Activated naive CD4-positive, alpha-beta T cell (primary cell): ENCODE measurements at regions not wholly inside any gene's neighbourhood (a gene's known extent, or its start where the extent isn't known, plus 50 kb on each side); places are given as distances from the start of the nearest gene placed in this dataset.

Source experiments
- DNase-seq, 4 experiments: peaks; one replicate each; lab custom pipeline; 2025; lab: John Stamatoyannopoulos, UW

DNA sequence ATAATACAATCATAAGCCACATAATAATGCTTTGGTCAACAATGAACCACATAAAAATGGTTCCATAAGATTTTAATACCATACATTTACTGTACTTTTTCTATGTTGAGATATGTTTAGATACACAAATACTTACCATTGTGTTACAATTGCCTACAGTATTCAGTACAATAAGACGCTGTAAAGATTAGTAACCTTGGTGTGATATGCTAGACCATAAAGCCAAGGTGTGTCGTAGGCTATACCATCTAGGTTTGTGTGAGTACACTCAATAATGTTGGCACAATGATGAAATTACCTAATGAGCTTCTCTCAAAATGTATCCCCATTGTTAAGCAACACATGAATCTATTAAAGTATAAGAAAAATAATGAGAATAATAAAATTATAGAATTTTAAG, 662.3 kb downstream of the SATB2 start:
- no peak for DNase-seq

GRCh38 chr2:198791623-198792022, 666.1 kb downstream of the SATB2 start:
- DNase-seq = no peak

DNA sequence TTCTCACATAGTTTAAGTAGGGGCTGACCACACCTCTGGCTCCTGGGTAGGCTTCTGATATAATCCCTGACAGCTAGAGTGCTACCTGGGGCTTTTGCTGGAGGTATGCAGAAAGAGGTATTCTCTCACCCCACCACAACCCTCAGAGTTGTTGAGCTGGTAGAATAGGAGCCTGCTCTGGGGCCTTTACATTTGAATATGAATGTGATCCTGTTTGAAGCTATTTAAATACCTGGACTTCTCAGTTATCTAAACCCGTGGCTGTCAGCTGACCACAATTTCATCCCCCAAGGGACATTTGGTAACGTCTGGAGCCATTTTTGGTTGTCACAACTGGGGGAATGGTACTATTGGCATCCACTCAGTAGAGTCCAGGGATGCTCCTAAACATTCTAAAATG, 669.1 kb downstream of the SATB2 start:
- DNase-seq = no peak

DNA sequence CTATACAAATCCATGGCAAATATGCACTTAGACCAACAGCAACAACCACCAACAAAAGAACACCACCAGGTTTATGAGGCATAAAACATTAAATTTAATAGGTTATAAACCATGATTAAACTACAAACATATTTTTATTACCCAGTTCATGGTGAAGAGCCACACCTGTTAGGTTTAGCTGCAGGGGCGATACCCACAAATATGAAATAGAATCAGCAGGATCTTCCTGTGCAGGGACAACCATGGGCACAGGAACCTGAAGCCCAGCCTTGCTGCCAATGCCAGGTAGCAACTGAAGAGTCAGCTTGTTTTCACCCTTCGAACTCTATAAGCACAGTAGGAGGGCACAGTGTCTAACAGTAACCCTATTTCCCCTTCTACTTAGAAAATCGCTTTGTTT, 675.0 kb downstream of the SATB2 start:
- no peak for DNase-seq

- DNase-seq = no peak
Measured at GRCh38 chr2:198776616-198777406, 680.9 kb downstream of the SATB2 start.

- DNase-seq = no peak
Measured at GRCh38 chr2:198775737-198776136, 682.0 kb downstream of the SATB2 start.

DNA sequence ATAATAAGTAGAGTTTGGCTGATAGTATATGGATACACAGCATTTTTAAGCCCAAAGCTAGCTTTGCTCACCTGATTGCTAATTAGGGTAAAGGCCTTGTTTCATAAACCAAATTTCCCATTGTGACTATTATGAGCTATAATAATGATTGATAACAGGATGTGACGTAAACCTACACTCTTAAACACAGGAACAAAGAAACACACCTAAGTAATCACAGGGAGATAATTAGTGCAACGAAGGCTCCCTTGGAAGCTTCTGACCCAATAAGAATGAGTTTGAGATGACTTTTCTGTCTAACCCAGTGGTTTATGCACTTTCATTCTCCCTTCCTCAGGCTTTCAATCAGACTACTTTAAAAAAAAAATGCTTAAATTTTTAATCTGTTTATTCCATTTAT, 683.2 kb downstream of the SATB2 start:
- DNase-seq = no peak

GRCh38 chr2:198767694-198768093, 690.0 kb downstream of the SATB2 start:
- DNase-seq = no peak

DNA sequence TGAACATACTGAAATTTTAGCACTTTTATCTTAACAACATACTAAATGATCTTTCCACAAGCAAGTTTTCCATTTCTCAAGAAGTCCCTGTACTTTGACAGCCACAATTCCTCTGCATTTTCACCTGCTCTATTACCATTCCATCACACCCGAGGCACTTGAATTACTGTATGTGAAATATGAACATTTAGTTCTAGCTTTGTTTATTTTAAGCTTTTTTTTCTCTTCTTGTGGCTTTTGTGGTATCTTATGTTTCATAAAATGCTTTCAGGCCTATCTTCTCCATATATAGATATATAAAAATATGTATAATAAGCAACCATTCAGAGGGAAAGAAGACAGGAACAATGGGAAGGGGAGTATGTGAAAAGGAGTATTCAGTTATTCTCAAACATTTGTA, 693.9 kb downstream of the SATB2 start:
- DNase-seq = no peak

DNA sequence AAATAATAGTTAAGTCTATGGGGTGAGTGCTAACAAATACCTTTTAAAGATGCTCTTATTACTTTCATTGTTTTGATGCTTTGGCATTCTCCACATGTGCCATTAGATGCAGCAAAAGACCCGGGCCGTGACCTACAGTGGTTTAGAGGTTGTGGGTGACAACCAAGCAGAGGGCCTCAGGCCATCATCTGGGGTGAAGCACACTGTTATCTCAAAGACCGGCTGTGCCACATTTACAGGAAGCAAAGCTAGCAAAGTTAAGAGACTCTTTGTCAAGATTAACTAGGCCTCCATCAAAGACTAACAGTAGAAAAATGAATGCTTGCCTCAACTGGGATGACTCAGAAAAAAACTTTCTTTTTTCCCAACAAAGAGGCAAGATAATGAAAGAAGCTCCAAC, 695.3 kb downstream of the SATB2 start:
- DNase-seq = no peak

GRCh38 chr2:198757069-198757468, 700.7 kb downstream of the SATB2 start:
- DNase-seq = no peak

DNA sequence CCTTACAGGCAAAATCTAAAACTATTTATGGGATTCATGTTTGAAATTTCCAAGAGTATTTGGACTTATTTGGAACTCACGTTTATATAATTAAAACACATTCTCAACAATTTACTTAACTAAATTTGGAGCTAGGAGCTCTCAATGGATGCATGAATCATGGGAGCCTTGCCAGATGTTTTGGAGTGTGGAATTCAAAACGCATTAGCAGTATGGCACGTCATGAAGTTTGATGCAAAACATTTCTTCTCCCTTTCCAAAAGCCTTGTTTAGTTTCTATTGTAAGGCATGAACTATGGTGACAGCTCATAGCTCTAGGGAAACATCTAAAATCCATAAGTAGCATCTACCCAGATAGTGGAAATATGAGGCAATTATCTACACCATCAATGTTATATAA, 701.6 kb downstream of the SATB2 start:
- no peak for DNase-seq

GRCh38 chr2:198753101-198753500, 704.6 kb downstream of the SATB2 start:
- DNase-seq = no peak

DNA sequence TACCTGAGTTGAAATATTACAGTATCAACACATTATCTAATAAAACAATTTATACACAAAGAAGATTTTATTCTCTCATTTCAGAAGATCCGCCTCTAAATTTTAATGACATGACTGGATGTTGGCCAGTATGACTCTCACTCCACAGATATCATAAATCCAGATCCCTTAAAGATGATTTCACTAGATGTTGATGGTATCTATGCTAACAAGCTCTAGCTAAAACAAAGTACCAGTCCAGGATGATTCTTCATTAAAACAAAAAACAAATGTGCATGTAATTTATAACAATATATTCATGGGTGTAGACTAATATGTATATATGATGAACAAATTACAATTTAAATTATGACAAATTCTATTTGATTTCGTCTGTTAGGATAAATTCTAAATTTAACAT, 708.4 kb downstream of the SATB2 start:
- DNase-seq = no peak

DNA sequence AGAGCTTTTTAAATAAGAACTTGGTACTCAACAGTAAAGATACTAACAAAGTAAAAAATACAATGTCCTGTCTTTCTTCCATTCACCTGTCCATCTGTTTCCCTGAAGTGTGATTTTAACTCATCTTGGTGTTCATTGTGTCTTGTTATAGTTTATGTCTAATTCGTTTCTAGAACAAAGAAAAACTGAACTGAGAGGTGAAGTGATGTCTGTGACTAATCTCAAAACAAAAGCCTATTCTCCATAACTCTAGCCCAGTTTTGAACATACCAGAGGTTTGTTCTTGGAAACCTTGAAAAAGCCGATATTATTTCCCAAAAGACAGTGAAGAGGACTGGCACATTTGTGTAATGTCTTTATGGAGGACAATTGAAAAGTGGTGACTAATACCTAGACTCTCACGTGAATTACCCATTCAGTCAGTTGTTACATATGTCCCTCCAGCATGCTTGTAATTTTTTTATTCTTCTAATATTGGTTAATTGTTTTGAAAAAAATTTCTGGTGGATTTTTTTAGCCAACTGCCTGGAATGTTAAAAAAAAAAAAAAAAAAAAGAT, 725.8 kb downstream of the SATB2 start:
- no peak for DNase-seq

DNA sequence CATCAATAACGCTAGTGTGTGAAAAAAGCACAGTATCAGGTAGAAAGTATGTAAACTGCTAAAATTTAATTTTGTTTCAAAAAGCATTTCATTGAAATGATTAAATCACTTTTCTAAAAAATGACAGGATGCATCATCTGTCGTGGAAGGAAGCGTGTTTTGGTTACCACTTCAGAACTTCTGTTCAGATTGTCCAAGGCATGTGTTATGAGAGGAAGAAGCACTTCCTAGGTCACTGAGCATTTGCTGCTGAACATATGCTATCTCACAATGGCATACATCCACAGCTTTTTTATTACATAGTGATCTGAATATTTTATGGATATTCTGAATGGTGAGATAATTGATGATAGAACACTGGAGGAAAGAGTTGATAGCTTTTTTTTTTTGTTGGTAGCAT, 737.5 kb downstream of the SATB2 start:
- no peak for DNase-seq

DNA sequence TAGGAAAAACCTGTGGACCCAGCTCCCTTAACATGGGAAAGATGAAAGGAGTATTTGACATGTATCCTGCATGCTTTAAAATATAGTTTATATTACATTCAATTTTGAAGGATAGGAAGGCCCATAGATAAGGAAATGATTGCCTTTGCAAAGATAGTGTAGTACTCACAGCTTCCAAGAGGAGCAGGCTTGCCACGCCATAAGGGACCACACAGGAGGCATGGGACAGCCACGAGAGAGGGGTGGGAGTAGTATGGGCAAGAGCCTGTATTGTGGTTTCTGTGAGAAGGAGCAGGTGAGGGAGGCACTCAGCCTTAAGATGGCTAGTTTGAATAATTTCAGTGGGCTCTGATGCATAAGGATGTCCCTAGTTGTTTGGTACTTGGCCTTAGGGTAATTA, 740.3 kb downstream of the SATB2 start:
- no peak for DNase-seq

- no peak for DNase-seq
Measured at GRCh38 chr2:198715302-198715835, 742.4 kb downstream of the SATB2 start.

DNA sequence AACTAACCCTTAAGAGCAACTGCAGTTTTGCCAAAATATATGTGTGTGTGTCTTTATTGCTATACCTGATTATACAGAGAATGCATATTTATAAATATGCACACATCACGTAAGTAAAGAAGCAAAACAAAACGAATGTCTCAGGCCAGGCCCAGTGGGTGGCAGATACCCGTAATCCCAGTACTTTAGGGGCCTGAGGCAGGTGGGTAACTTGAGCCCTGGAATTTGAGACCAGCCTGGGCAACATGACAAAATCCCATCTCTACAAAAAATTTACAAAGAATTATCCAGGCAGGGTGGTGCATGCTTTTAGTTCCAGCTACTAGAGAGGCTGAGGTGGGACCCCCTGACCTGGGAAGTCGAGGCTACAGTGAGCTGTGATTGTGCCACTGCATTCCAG, 745.3 kb downstream of the SATB2 start:
- no peak for DNase-seq

DNA sequence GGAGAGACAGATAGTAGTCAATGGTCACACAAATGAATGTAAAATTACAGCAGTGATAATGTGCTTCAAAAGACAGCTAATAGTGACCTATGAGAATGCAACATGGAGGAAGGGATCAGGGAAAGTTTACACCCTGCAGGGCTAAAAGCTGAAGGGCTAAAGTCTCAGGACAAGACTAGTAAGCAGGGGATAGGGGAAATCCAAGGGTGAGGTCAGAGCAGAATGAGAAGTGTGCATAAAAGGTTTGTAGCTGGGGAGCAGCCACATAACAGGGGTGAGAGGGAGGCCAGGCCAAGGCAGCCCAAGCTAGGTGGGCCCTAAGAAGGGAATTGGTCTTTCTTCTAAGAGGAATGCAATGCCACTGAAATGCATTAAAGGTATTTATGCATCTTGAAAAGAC, 746.3 kb downstream of the SATB2 start:
- no peak for DNase-seq

- no peak for DNase-seq
Measured at GRCh38 chr2:198710562-198710961, 747.2 kb downstream of the SATB2 start.

GRCh38 chr2:198706476-198707082, 751.2 kb downstream of the SATB2 start:
- no peak for DNase-seq

DNA sequence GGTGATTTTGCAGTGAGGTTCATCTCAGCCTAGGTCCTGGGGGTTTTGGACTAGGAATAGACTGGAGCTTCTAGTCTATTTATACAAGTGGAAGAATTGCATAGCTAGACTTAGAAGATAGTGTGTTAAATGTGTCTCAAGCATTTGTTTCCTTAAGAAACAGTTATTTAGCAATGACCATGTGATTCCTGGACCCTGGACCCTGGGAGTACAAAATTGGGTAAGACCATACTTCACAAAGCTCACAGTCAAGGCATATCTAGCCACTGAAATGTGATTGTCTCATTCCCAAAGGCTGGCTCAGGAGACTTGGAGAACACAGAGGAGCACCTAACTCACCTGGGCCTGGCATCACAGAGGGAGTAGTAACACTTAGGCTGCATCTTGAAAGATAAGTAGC, 754.5 kb downstream of the SATB2 start:
- no peak for DNase-seq
